SK-N-SH (cell line): ENCODE measurements at regions not wholly inside any gene's neighbourhood (a gene's known extent, or its start where the extent isn't known, plus 50 kb on each side); places are given as distances from the start of the nearest gene placed in this dataset.

ENCODE experiments used
- CTCF ChIA-PET: fragments of 300-600, 350-600 bp; formaldehyde crosslinking; extraction: SDS; loops from one replicate; lab custom pipeline; 2021; lab: Yijun Ruan, JAX
- POLR2A ChIA-PET: fragments of 350-600 bp; sonication (Branson Sonifier 250); formaldehyde crosslinking; extraction: SDS; loops from one replicate; lab custom pipeline; 2020; ENCODE audit warnings: antibody characterized with exemption, inconsistent platforms; lab: Yijun Ruan, JAX
- DNase-seq: peaks from one replicate; pipeline ENCODE4 v3.0.0; 2012
- H2AFZ ChIP-seq: fragments of 200-600 bp; sonication (generic); 2 replicates; pipeline ENCODE4 v1.8.1; 2016; ENCODE audit warnings: antibody characterized with exemption, mild to moderate bottlenecking, low read depth
- H3F3A ChIP-seq: fragments of 200-600 bp; sonication (generic); replicated peaks from 2 replicates; pipeline ENCODE3; 2016; ENCODE audit warnings: antibody characterized with exemption, mild to moderate bottlenecking; ENCODE audit not compliant: insufficient read depth
- H3K27ac ChIP-seq, 2 experiments: fragments of 200-500 bp in 1 of 2; fragments of 200-600 bp in 1 of 2; sonication (Bioruptor generic) in 1 of 2; sonication (generic), shearing (Covaris generic) in 1 of 2; 2 replicates each; pipeline versions ENCODE4 v1.5.1 to v1.6.1; 2014 to 2016; ENCODE audit warnings: low read depth in 2 of 2, inconsistent platforms in 1 of 2, low read length in 1 of 2, mild to moderate bottlenecking in 1 of 2, mixed read lengths in 1 of 2
- H3K27me3 ChIP-seq: fragments of 200-600 bp; sonication (generic), shearing (Covaris generic); 2 replicates; pipeline ENCODE4 v1.6.1; 2016; ENCODE audit warnings: mixed run types; ENCODE audit not compliant: insufficient read depth
- H3K36me3 ChIP-seq, 2 experiments: fragments of 200-500 bp in 1 of 2; fragments of 200-600 bp in 1 of 2; sonication (Bioruptor generic) in 1 of 2; sonication (generic) in 1 of 2; replicated peaks in 1 of 2; 2 replicates each; pipeline versions ENCODE3 to v1.5.1; 2014 to 2016; ENCODE audit warnings: low read length in 1 of 2, mild to moderate bottlenecking in 1 of 2; ENCODE audit not compliant: insufficient read depth in 2 of 2, control insufficient read depth in 1 of 2
- H3K4me1 ChIP-seq, 2 experiments: fragments of 200-500 bp in 1 of 2; fragments of 200-600 bp in 1 of 2; sonication (Bioruptor generic) in 1 of 2; sonication (generic), shearing (Covaris generic) in 1 of 2; 2 replicates each; pipeline versions ENCODE4 v1.5.1 to v1.6.1; 2014 to 2016; ENCODE audit warnings: low read depth in 1 of 2, low read length in 1 of 2, mixed run types in 1 of 2; ENCODE audit not compliant: insufficient read depth in 2 of 2, control insufficient read depth in 1 of 2
- H3K4me2 ChIP-seq: fragments of 200-600 bp; sonication (generic), shearing (Covaris generic); 2 replicates; pipeline ENCODE4 v1.6.1; 2017; ENCODE audit warnings: mixed run types
- H3K4me3 ChIP-seq, 2 experiments: fragments of 200-500 bp in 1 of 2; fragments of 200-600 bp in 1 of 2; sonication (Bioruptor generic) in 1 of 2; sonication (generic), shearing (Covaris generic) in 1 of 2; 2 replicates each; pipeline versions ENCODE4 v1.5.1 to v1.8.1; 2014 to 2016; ENCODE audit warnings: low read depth in 2 of 2, inconsistent platforms in 1 of 2, low read length in 1 of 2, mild to moderate bottlenecking in 1 of 2, mixed read lengths in 1 of 2, moderate library complexity in 1 of 2
- H3K79me2 ChIP-seq: fragments of 200-600 bp; sonication (generic); 2 replicates; pipeline ENCODE4 v1.8.1; 2017; ENCODE audit warnings: mild to moderate bottlenecking; ENCODE audit not compliant: insufficient read depth
- H3K9ac ChIP-seq: fragments of 200-600 bp; sonication (generic); 2 replicates; pipeline ENCODE4 v1.6.1; 2017; ENCODE audit warnings: mixed run types
- H3K9me2 ChIP-seq: fragments of 200-600 bp; sonication (generic); 2 replicates; pipeline ENCODE4 v1.6.1; 2017; ENCODE audit warnings: mixed run types
- H3K9me3 ChIP-seq: fragments of 200-600 bp; sonication (generic); 2 replicates; pipeline ENCODE4 v1.6.1; 2017; ENCODE audit warnings: mixed run types, mild to moderate bottlenecking, moderate library complexity
- H4K20me1 ChIP-seq: fragments of 200-600 bp; sonication (generic); 2 replicates; pipeline ENCODE4 v1.6.1; 2017; ENCODE audit warnings: mild to moderate bottlenecking, mixed run types; ENCODE audit not compliant: insufficient read depth
- CHD2 ChIP-seq: fragments of 150-350 bp; IDR thresholded peaks from 2 replicates; pipeline ENCODE4 v1.6.1; 2018; ENCODE audit warnings: low read length; ENCODE audit not compliant: partially characterized antibody
- EZH2phosphoT487 ChIP-seq: fragments of 200-600 bp; sonication (generic); IDR thresholded peaks from 2 replicates; pipeline ENCODE4 v1.6.1; 2017; ENCODE audit warnings: low read depth, mixed run types, mild to moderate bottlenecking, antibody characterized with exemption, moderate library complexity, borderline replicate concordance
- FOXM1 ChIP-seq: IDR thresholded peaks from 2 replicates; pipeline ENCODE4 v1.4.0; 2012; ENCODE audit warnings: low read depth, mild to moderate bottlenecking
- GABPA ChIP-seq: IDR thresholded peaks from 2 replicates; pipeline ENCODE4 v1.4.0; 2012; ENCODE audit warnings: low read depth, mild to moderate bottlenecking
- GATA2 ChIP-seq: sonication (generic); formaldehyde crosslinking; IDR thresholded peaks from 2 replicates; pipeline ENCODE4 v1.5.0; 2020; ENCODE audit warnings: mild to moderate bottlenecking, missing genetic modification reagents
- MEF2A ChIP-seq: IDR thresholded peaks from 2 replicates; pipeline ENCODE4 v1.4.0; 2012; ENCODE audit warnings: low read depth, borderline replicate concordance
- MXI1 ChIP-seq: IDR thresholded peaks from 2 replicates; pipeline ENCODE4 v1.6.1; 2012; ENCODE audit warnings: mild to moderate bottlenecking, low read depth, low read length, improper control_type of control experiment
- NRF1 ChIP-seq: IDR thresholded peaks from 2 replicates; pipeline ENCODE4 v1.6.1; 2012; ENCODE audit warnings: low read depth, mild to moderate bottlenecking, low read length
- POLR2AphosphoS5 ChIP-seq: IDR thresholded peaks from 2 replicates; pipeline ENCODE4 v1.6.1; 2012; ENCODE audit warnings: low read depth, low read length
- RAD21 ChIP-seq: IDR thresholded peaks from 2 replicates; pipeline ENCODE4 v1.6.1; 2012; ENCODE audit warnings: mild to moderate bottlenecking, low read length
- RFX5 ChIP-seq: IDR thresholded peaks from 2 replicates; pipeline ENCODE4 v1.6.1; 2012; ENCODE audit warnings: mild to moderate bottlenecking, improper control_type of control experiment, low read length
- SIN3A ChIP-seq: IDR thresholded peaks from 2 replicates; pipeline ENCODE4 v1.6.1; 2012; ENCODE audit warnings: low read depth, mild to moderate bottlenecking, low read length, moderate library complexity, borderline replicate concordance
- SMC3 ChIP-seq: IDR thresholded peaks from 2 replicates; pipeline ENCODE4 v1.6.1; 2012; ENCODE audit warnings: low read depth, low read length, improper control_type of control experiment
- TAF1 ChIP-seq: IDR thresholded peaks from 2 replicates; pipeline ENCODE4 v1.6.1; 2012; ENCODE audit warnings: low read depth, mild to moderate bottlenecking, low read length, moderate library complexity, borderline replicate concordance
- TCF12 ChIP-seq: IDR thresholded peaks from 2 replicates; pipeline ENCODE4 v1.4.0; 2012
- YY1 ChIP-seq: IDR thresholded peaks from 2 replicates; pipeline ENCODE4 v1.4.0; 2012; ENCODE audit warnings: low read depth, mild to moderate bottlenecking
- whole genome bisulfite sequencing: methylation state at CpG from one replicate; pipeline ENCODE4 v1.1.6; 2017; ENCODE audit warnings: low lambda C conversion rate; 5-methylcytosine and 5-hydroxymethylcytosine counted together
- TF ChIP-seq, protein P1 (sequence below): fragments of 200-600 bp; sonication (generic); IDR thresholded peaks from 2 replicates; pipeline ENCODE4 v1.6.1; 2017; ENCODE audit warnings: antibody characterized with exemption, mild to moderate bottlenecking, moderate library complexity
- TF ChIP-seq, protein P2 (sequence below): IDR thresholded peaks from 2 replicates; pipeline ENCODE4 v1.6.1; 2012; ENCODE audit warnings: mild to moderate bottlenecking, low read depth, low read length, moderate library complexity
- TF ChIP-seq, protein P3 (sequence below): IDR thresholded peaks from 2 replicates; pipeline ENCODE4; 2012

DNA sequence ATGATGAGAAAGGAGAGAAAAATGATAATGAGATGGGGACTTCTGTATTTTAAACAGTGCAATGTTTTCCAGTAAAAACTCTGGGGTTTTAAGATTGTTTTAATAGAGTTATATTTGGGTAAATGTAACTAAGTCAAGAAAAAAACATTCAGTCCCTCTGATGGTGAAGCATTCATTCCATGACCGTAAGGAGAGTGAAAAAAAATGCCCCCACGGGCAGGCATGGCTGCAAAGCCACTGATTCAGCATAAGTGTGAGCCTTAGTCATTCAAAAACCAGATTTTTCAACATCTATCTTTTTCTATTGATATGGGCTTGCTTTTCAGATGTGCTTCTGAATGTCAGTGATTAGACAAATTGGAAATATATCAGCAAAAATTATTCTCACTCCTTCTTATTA lies 957.8 kb downstream of the SLC4A3 start (continued):
- TF ChIP-seq, protein P1, sequence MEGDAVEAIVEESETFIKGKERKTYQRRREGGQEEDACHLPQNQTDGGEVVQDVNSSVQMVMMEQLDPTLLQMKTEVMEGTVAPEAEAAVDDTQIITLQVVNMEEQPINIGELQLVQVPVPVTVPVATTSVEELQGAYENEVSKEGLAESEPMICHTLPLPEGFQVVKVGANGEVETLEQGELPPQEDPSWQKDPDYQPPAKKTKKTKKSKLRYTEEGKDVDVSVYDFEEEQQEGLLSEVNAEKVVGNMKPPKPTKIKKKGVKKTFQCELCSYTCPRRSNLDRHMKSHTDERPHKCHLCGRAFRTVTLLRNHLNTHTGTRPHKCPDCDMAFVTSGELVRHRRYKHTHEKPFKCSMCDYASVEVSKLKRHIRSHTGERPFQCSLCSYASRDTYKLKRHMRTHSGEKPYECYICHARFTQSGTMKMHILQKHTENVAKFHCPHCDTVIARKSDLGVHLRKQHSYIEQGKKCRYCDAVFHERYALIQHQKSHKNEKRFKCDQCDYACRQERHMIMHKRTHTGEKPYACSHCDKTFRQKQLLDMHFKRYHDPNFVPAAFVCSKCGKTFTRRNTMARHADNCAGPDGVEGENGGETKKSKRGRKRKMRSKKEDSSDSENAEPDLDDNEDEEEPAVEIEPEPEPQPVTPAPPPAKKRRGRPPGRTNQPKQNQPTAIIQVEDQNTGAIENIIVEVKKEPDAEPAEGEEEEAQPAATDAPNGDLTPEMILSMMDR: no peak
- TF ChIP-seq RAD21: no peak
- TF ChIP-seq NRF1: no peak
- no peak for TF ChIP-seq CHD2

DNA sequence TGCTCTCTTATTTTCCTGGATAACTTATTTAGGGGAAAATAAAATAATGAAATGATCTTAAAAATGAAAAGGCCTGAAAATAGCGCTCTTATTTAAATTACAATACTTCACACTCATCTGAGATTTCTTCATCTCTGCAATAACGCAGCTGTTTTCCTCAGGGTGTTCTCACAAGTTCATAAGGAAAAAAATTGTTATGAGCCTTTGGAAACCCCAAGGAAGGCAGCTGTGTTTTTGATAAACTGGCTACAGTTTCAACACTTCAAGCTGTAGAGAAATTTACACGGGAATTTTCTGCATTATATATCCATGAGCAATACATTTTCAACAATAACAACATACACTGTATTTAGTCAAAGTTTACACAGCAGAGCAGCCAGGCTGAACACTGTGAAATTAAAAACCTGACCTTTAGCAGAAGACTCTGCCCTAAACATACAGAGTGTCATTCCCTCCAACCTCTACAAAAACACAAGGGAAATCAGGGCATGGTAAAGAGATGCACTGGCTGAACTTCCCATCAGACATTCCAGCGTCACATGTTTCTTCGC lies 959.6 kb downstream of the SLC4A3 start:
- ChIA-PET POLR2A (no interaction called here), CTCF (interaction anchor here (0.6 kb wide), 1 partner anchor 1508 kb away, joined by 3 read pairs; no protein-coding TSS in a partner anchor)
- DNase-seq: no peak
- no peaks in the 10 kb centered on the region for H3K27me3 ChIP-seq
- H3K4me2 ChIP-seq: no peak overlapping the region
- no peak overlapping the region for H3K27ac ChIP-seq
- no peaks in the 10 kb centered on the region for H4K20me1 ChIP-seq
- WGBS: 29% methylated on average over 5 of the region's 5 CpGs
- no peaks in the 10 kb centered on the region for H3K9me3 ChIP-seq
- H3K9ac ChIP-seq: no peak overlapping the region
- H3K36me3 ChIP-seq: no peaks in the 10 kb centered on the region
- H3K9me2 ChIP-seq: no peaks in the 10 kb centered on the region
- no peaks in the 10 kb centered on the region for H3K79me2 ChIP-seq
- TF ChIP-seq MXI1 (no peak), TCF12 (no peak), FOXM1 (no peak), YY1 (no peak), GABPA (no peak), POLR2AphosphoS5 (no peak), TAF1 (no peak), EZH2phosphoT487 (no peak), CHD2 (no peak), SIN3A (no peak), GATA2 (CRISPR knock-in tag) (no peak), RFX5 (no peak), MEF2A (no peak), RAD21 (no peak), SMC3 (no peak)
- TF ChIP-seq, protein P2, sequence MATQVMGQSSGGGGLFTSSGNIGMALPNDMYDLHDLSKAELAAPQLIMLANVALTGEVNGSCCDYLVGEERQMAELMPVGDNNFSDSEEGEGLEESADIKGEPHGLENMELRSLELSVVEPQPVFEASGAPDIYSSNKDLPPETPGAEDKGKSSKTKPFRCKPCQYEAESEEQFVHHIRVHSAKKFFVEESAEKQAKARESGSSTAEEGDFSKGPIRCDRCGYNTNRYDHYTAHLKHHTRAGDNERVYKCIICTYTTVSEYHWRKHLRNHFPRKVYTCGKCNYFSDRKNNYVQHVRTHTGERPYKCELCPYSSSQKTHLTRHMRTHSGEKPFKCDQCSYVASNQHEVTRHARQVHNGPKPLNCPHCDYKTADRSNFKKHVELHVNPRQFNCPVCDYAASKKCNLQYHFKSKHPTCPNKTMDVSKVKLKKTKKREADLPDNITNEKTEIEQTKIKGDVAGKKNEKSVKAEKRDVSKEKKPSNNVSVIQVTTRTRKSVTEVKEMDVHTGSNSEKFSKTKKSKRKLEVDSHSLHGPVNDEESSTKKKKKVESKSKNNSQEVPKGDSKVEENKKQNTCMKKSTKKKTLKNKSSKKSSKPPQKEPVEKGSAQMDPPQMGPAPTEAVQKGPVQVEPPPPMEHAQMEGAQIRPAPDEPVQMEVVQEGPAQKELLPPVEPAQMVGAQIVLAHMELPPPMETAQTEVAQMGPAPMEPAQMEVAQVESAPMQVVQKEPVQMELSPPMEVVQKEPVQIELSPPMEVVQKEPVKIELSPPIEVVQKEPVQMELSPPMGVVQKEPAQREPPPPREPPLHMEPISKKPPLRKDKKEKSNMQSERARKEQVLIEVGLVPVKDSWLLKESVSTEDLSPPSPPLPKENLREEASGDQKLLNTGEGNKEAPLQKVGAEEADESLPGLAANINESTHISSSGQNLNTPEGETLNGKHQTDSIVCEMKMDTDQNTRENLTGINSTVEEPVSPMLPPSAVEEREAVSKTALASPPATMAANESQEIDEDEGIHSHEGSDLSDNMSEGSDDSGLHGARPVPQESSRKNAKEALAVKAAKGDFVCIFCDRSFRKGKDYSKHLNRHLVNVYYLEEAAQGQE: no peak
- TF ChIP-seq, protein P3, sequence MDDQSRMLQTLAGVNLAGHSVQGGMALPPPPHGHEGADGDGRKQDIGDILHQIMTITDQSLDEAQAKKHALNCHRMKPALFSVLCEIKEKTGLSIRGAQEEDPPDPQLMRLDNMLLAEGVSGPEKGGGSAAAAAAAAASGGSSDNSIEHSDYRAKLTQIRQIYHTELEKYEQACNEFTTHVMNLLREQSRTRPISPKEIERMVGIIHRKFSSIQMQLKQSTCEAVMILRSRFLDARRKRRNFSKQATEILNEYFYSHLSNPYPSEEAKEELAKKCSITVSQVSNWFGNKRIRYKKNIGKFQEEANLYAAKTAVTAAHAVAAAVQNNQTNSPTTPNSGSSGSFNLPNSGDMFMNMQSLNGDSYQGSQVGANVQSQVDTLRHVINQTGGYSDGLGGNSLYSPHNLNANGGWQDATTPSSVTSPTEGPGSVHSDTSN: no peak
- no peaks in the 10 kb centered on the region for H3K4me1 ChIP-seq
- no peak overlapping the region for H2AFZ ChIP-seq
- H3K4me3 ChIP-seq: no peak overlapping the region
- H3F3A ChIP-seq: no peaks in the 10 kb centered on the region
